SHP77 treated with DMSO at 0.1 percent for 48 hours (cell line): ENCODE measurements at regions not wholly inside any gene's neighbourhood (a gene's known extent, or its start where the extent isn't known, plus 50 kb on each side); places are given as distances from the start of the nearest gene placed in this dataset.
"Not testable (repeated sequence)": the region's sequence is repeated elsewhere in the genome, so short reads cannot be mapped to it uniquely, and the experiment has no call there.

Source experiments
- DNase-seq: peaks from one replicate; lab custom pipeline; 2025; lab: John Stamatoyannopoulos, UW

GRCh38 chr13:76659074-76659473 lies 227.1 kb downstream of the KCTD12 start:
- DNase-seq, result not testable (repeated sequence)

- DNase-seq, result no peak
Observed at GRCh38 chr13:76656500-76656899, 229.7 kb downstream of the KCTD12 start.

GRCh38 chr13:76656056-76656455 lies 230.1 kb downstream of the KCTD12 start:
- DNase-seq, result no peak

GRCh38 chr13:76654263-76654662 lies 231.9 kb downstream of the KCTD12 start:
- no peak for DNase-seq

- no peak for DNase-seq
Observed at GRCh38 chr13:76651286-76651685, 234.9 kb downstream of the KCTD12 start.

GRCh38 chr13:76647550-76647949 lies 238.7 kb downstream of the KCTD12 start:
- DNase-seq, result no peak

- DNase-seq, result no peak
Observed at GRCh38 chr13:76646946-76647345, 239.3 kb downstream of the KCTD12 start.

GRCh38 chr13:76645632-76646031 lies 240.6 kb downstream of the KCTD12 start:
- DNase-seq, result no peak

- no peak for DNase-seq
Observed at GRCh38 chr13:76644906-76645305, 241.3 kb downstream of the KCTD12 start.

- no peak for DNase-seq
Observed at GRCh38 chr13:76643596-76643995, 242.6 kb downstream of the KCTD12 start.

GRCh38 chr13:76641056-76641455 lies 245.1 kb downstream of the KCTD12 start:
- DNase-seq, result no peak

- no peak for DNase-seq
Observed at GRCh38 chr13:76638882-76639281, 247.3 kb downstream of the KCTD12 start.

- no peak for DNase-seq
Observed at GRCh38 chr13:76638181-76638580, 248.0 kb downstream of the KCTD12 start.

- DNase-seq, result no peak
Observed at GRCh38 chr13:76637641-76638141, 248.5 kb downstream of the KCTD12 start.

- DNase-seq, result no peak
Observed at GRCh38 chr13:76636829-76637228, 249.4 kb downstream of the KCTD12 start.

GRCh38 chr13:76635232-76636230 lies 250.7 kb downstream of the KCTD12 start:
- DNase-seq, result no peak

GRCh38 chr13:76634431-76635191 lies 251.6 kb downstream of the KCTD12 start:
- no peak for DNase-seq

- no peak for DNase-seq
Observed at GRCh38 chr13:76632401-76633044, 253.7 kb downstream of the KCTD12 start.

- DNase-seq, result no peak
Observed at GRCh38 chr13:76630629-76631230, 255.5 kb downstream of the KCTD12 start.

GRCh38 chr13:76622315-76623040 lies 263.7 kb downstream of the KCTD12 start:
- DNase-seq, result no peak

- DNase-seq, result no peak
Observed at GRCh38 chr13:76621705-76622104, 264.5 kb downstream of the KCTD12 start.
